ENCODE measurements at regions not wholly inside any gene's neighbourhood (a gene's known extent, or its start where the extent isn't known, plus 50 kb on each side); places are given as distances from the start of the nearest gene placed in this dataset.
A peak's percentile ranks its signal among the peaks of the same experiment; 100 is the strongest.
"Not testable (repeated sequence)": the region's sequence is repeated elsewhere in the genome, so short reads cannot be mapped to it uniquely, and the experiment has no call there.

- H3K36me3 ChIP-seq; H3K4me1 ChIP-seq; H3K27me3 ChIP-seq; DNase-seq (ENCODE audit: low spot score); H3K9me3 ChIP-seq; H3K4me3 ChIP-seq; H3K27ac ChIP-seq: not testable (repeated sequence)
These were observed 5414.5 kb upstream of the TPTE start for GRCh38 chr21:5106767-5107464.

DNA sequence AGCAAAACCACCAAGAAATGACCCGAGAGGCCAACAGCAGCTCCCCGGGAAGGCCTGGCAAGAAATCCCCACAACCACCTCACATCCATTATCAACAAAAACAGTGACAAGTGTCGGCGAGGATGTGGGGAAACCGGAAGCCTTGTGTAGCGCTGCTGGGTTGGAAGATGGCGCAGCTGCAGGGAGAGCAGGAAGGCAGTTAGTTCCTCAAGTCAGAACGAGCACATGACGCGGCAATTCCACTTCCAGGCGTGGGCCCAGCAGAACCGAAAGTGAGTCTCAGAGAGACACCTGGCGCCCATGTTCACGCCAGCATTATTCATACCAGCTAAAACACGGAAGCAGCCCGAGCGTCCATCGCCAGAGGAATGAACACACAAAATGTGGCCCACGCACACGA lies 5413.7 kb upstream of the TPTE start:
- H3K4me1 ChIP-seq; H3K4me3 ChIP-seq; DNase-seq (ENCODE audit: low spot score); H3K27ac ChIP-seq; H3K27me3 ChIP-seq; H3K9me3 ChIP-seq; H3K36me3 ChIP-seq: not testable (repeated sequence)

DNA sequence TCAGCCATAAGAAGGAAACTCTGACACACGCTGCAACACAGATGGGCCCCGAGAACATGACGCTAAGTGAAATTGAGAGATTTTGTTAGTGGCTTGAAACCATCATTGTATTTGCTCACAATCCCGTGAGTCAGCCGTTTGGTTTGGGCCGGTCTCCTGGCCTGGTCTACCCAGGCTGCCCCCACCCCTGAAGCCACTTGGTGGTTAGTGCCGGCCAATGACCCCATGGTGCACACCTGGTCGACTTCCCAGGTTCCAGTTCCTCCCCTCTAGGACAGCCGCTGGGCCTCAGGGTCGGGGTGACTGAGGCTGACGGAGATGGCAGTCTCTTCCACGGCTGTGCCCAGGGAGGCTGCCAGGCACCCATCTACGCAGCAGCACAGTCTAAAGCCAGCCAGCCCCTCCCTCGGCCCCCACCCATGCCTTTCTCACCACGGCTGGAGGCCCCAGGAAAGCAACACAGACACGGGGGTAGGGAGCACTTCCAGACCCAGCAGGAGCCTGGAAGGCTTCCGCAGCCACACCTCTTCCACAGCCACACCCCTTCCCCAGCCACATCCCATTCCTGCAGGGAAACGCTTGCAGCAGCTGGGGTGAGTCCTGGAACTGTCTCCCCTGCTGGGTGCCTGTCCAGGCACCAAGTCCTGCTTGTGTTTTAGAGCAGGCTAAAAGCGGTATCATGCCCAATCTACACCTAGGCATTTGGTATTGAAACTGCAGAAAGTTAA lies 5413.2 kb upstream of the TPTE start:
- not testable (repeated sequence) for DNase-seq (ENCODE audit: low spot score); H3K36me3 ChIP-seq; H3K4me3 ChIP-seq; H3K4me1 ChIP-seq; H3K27ac ChIP-seq; H3K27me3 ChIP-seq; H3K9me3 ChIP-seq

DNA sequence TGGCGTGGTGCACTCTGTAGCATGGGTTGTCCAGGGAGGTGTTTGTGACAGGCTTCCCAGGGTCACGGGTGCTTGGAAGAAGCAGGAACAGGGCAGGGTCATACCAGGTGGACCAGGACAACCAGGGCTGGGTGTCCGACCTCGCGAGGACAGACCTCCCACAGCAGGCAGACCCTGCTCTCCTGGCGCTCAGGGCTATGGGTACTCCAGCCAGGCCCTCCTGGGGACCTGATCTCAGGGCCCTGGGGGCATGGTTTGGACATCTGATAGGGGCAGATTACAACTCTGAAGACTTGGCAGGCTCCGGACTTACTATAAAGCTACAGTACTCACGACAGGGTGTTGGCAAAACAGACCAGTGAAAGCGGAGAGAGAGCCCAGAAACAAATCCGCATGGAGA lies 5410.2 kb upstream of the TPTE start:
- DNase-seq (ENCODE audit: low spot score): not testable (repeated sequence)

DNA sequence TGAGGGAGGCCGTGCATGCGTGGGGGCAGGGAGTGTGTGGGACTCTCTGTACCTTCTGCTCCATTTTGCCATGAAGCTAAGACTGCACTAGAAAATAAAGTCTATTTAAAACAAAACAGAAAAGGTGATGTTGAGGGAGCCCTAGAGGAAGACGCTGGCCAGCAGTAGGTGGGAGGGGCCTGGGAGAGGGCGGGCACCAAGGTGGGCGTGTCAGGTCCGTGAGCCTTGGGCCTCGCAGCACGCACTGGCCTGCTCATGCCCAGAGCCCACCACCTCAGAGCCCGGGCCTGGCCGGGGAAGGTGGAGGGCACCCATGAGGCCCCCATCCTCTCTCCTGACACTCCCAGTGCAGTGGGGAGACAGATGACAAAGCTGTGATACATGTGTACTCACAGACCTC lies 5408.3 kb upstream of the TPTE start:
- not testable (repeated sequence) for H3K9me3 ChIP-seq; H3K4me3 ChIP-seq; H3K4me1 ChIP-seq; H3K27ac ChIP-seq; H3K27me3 ChIP-seq; DNase-seq (ENCODE audit: low spot score); H3K36me3 ChIP-seq

More for the DNA sequence above, 5410.2 kb upstream of the TPTE start:
- not testable (repeated sequence) for H3K4me1 ChIP-seq, H3K9me3 ChIP-seq, H3K27me3 ChIP-seq, H3K4me3 ChIP-seq, H3K36me3 ChIP-seq, H3K27ac ChIP-seq

- H3K36me3 ChIP-seq: not testable (repeated sequence)
- peak in 1 of 2 donors; percentile 15 for TF ChIP-seq CTCF (IDR thresholded peaks at IDR 0.05)
These were observed 5406.9 kb upstream of the TPTE start for GRCh38 chr21:5114468-5114867.

DNA sequence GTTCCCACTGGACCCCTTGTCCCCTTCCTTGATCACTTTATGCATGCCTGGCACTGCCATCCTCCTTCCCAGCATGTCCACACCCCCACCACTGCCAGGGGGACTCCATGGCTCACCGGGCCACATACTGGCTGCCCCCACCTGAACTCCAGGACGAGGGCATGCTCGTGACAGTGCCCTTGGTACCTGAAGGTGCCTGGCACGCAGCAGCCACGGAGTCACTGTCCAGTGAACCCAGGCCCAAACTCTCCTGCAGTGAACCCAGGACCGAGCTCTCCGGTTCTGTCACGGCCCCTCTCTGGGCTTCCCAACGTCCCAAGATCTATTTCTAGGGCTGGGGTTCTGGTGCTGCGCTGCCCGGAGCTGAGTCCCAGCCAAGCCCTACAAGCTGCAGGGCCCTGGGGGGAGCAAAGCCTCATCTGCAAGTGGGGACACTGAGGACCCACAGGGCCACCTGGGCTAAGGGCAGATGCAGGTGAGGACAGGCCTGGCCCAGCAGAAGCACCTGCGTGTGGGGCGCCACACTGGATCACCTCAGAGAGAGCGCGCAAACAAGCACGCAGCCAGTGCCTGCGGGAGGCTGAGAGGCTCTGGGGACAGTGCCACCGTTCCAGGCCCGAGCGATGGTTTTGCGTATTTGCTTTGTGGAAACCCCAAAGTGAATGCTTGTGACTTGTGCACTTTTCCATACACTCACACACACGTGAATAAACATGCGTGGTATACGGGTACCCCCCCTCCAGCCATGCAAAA lies 5406.3 kb upstream of the TPTE start:
- H3K27ac ChIP-seq; H3K27me3 ChIP-seq; DNase-seq (ENCODE audit: low spot score); H3K4me3 ChIP-seq; H3K4me1 ChIP-seq; H3K36me3 ChIP-seq; H3K9me3 ChIP-seq: not testable (repeated sequence)
- peak in 1 of 2 donors; percentile 9 for TF ChIP-seq CTCF (IDR thresholded peaks at IDR 0.05)

More at GRCh38 chr21:5114468-5114867, 5406.9 kb upstream of the TPTE start:
- H3K27ac ChIP-seq; H3K27me3 ChIP-seq; DNase-seq (ENCODE audit: low spot score); H3K4me1 ChIP-seq; H3K4me3 ChIP-seq; H3K9me3 ChIP-seq: not testable (repeated sequence)

- H3K4me1 ChIP-seq; DNase-seq (ENCODE audit: low spot score); H3K36me3 ChIP-seq; H3K9me3 ChIP-seq; H3K27me3 ChIP-seq; H3K4me3 ChIP-seq; H3K27ac ChIP-seq: not testable (repeated sequence)
These were observed 5405.6 kb upstream of the TPTE start for GRCh38 chr21:5115646-5116343.

DNA sequence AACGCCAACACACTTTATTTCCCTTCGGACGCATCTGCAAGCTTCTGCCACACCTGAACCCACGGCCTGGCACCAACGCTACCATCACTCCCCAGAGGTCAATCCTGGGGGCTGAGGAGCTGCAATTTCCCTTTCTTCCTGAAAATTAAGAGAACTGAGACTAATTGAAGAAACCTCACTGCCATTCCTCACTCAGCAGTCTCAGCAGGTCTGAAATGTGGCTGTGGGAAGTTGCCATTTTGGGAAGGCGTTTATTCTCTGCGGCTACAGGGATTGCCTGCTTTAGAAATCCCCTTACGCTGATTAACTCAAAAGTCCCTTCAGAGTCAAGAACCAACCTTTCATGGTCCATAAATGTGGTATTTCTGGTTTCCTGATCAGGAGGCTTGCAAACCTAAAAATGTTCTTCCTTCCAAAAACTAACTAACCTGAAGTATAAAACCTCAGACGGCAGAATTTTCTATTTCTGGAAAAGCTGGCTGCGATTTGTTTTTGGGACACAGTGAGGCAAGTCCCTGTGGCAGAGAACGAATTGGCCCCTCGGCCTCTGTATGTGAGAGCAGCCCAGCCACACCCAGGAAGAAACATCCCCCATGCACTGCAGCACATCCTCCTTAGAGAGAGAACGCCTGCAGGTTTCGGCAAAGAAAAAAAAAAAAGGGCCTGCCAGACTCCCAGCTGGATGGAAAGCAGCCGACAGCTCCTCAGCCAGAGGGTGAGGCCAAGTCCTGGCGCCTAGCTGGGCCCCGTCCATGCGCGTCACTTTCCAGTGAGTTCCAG lies 5404.8 kb upstream of the TPTE start:
- not testable (repeated sequence) for H3K4me3 ChIP-seq; H3K9me3 ChIP-seq; H3K4me1 ChIP-seq; H3K27me3 ChIP-seq; H3K36me3 ChIP-seq; H3K27ac ChIP-seq; DNase-seq (ENCODE audit: low spot score)

DNA sequence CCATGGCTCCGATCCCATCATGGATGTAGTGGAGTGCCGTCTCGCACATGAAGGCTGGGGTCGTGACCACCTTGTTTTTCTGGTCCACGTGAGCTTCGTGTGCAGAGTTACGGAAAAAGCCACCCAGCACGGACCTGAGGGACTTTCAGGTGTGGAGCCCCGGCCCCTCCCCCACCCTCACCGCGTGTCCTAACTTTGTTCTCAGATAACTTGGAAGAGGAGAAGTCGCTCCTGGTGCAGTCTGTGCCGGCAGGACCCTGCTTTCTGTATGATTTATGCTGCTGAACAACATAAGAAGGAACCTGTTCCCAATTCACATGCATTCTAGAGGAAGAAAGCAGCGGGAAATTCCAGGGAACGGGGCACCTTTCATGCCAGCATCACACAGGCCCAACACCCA lies 5404.2 kb upstream of the TPTE start:
- not testable (repeated sequence) for H3K27me3 ChIP-seq; H3K4me3 ChIP-seq; H3K27ac ChIP-seq; H3K36me3 ChIP-seq; H3K9me3 ChIP-seq; H3K4me1 ChIP-seq; DNase-seq (ENCODE audit: low spot score)

- not testable (repeated sequence) for H3K4me1 ChIP-seq, H3K27me3 ChIP-seq, H3K36me3 ChIP-seq, H3K27ac ChIP-seq, H3K4me3 ChIP-seq, H3K9me3 ChIP-seq
- peak; percentile 58 for DNase-seq (ENCODE audit: low spot score)
These were observed 5403.6 kb upstream of the TPTE start for GRCh38 chr21:5117666-5118295.

Measured in right atrium auricular region (tissue), 2 donors.